CD4-positive, alpha-beta T cell treated with Interleukin-6 at 100 ng/mL for 8 hours (primary cell): ENCODE measurements at regions not wholly inside any gene's neighbourhood (a gene's known extent, or its start where the extent isn't known, plus 50 kb on each side); places are given as distances from the start of the nearest gene placed in this dataset.

Experiments used
- DNase-seq: peaks from one replicate; pipeline ENCODE4 v3.0.0-alpha.2; 2020; ENCODE audit warnings: mixed read lengths, low spot score

DNA sequence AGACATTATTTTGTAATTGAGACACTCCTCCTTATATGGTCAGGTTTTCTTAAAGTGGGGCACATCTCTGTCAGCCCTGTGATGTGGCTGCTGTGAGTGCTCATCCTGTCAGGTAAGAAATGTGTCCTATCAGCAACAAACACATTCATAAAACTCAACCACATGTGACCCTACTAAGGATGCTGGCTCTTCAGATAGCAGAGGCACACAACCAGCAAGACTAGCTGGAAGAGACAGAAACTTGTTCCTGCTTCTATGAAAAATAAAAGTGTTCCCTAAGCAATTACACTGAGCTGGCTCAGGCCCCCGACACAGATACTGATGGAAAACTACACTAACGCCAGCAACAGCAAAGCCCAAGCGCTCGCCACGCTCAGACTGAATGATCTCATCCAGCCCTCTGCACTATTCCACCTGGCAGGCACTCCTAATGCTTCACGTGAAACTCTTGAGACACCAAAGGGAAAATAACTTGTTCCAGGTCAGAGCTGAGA lies 49.8 kb upstream of the CYP2D6 start:
- peak; percentile 76 for DNase-seq
